K562 (cell line): ENCODE measurements at regions not wholly inside any gene's neighbourhood (a gene's known extent, or its start where the extent isn't known, plus 50 kb on each side); places are given as distances from the start of the nearest gene placed in this dataset.

Experiments
- ATAC-seq: fragments of 200-7000 bp; cut with Tn5 transposase; 3 replicates; pipeline ENCODE4 v1.9.1; 2020; ENCODE audit warnings: moderate library complexity
- BruUV-seq: library from RNA; stranded (reverse); fragments of 400-500 nt; replicated peaks from 2 replicates; lab custom pipeline; 2021; lab: Mats Ljungman, UMichigan
- CTCF ChIA-PET: fragments of 300-600 bp; formaldehyde crosslinking; extraction: SDS; loops from one replicate; lab custom pipeline; 2021; ENCODE audit warnings: low intra/inter-chr PET ratio; lab: Yijun Ruan, JAX
- POLR2A ChIA-PET: fragments of 300-600, 350-650 bp; sonication (Branson Sonifier 250); formaldehyde crosslinking; extraction: SDS; loops from one replicate; lab custom pipeline; 2021; ENCODE audit warnings: antibody characterized with exemption, inconsistent platforms; lab: Yijun Ruan, JAX
- DNase-seq, 4 experiments: peaks; one replicate each; pipeline versions ENCODE4 v3.0.0 to v3.0.0-alpha.2; 2011 to 2018; ENCODE audit warnings: low spot score in 3 of 4, mixed read lengths in 3 of 4; ENCODE audit errors: extremely low read depth in 1 of 4
- FAIRE-seq: peaks from 2 replicates; lab custom pipeline; 2011; peaks lifted over from hg19 to GRCh38; lab: Jason Lieb, UNC
- H2AFZ ChIP-seq: 2 replicates; pipeline ENCODE4 v1.6.0; 2011; ENCODE audit warnings: low read depth, low read length, control low read depth, inconsistent platforms
- H3K27ac ChIP-seq: fragments of 200-600 bp; 3 replicates; pipeline ENCODE4 v1.8.0; 2011; ENCODE audit warnings: low read depth, mild to moderate bottlenecking, control low read depth, inconsistent platforms, low read length, moderate library complexity, mixed read lengths; ENCODE audit errors: extremely low read depth
- H3K27me3 ChIP-seq, 2 experiments: fragments of 300-600 bp in 1 of 2; 2 replicates in 1 of 2; 3 replicates in 1 of 2; pipeline versions ENCODE4 v1.6.0 to v1.8.0; 2011; ENCODE audit warnings: inconsistent platforms in 2 of 2, low read length in 2 of 2, mild to moderate bottlenecking in 1 of 2, mixed read lengths in 1 of 2, moderate library complexity in 1 of 2; ENCODE audit not compliant: control insufficient read depth in 2 of 2, insufficient read depth in 2 of 2
- H3K36me3 ChIP-seq: fragments of 300-600 bp; 3 replicates; pipeline ENCODE4 v1.8.0; 2011; ENCODE audit warnings: mild to moderate bottlenecking, low read length, inconsistent platforms; ENCODE audit not compliant: control insufficient read depth, insufficient read depth
- H3K4me1 ChIP-seq, 2 experiments: fragments of 200-600 bp in 1 of 2; replicated peaks in 1 of 2; 2 replicates in 1 of 2; 3 replicates in 1 of 2; pipeline versions ENCODE4 v1.5.1 to v1.8.0; 2011; ENCODE audit warnings: inconsistent platforms in 2 of 2, low read length in 2 of 2, mild to moderate bottlenecking in 1 of 2, mixed read lengths in 1 of 2, moderate library complexity in 1 of 2; ENCODE audit not compliant: control insufficient read depth in 2 of 2, insufficient read depth in 2 of 2
- H3K4me2 ChIP-seq: 2 replicates; pipeline ENCODE4 v1.6.1; 2011; ENCODE audit warnings: low read length, control low read depth, inconsistent platforms, mixed read lengths; ENCODE audit not compliant: insufficient read depth
- H3K4me3 ChIP-seq: fragments of 200-600 bp; sonication (generic), shearing (Covaris generic); 2 replicates; pipeline ENCODE4 v1.5.1; 2016; ENCODE audit warnings: control low read depth, inconsistent platforms
- H3K79me2 ChIP-seq: fragments of 200-600 bp; 3 replicates; pipeline ENCODE4 v1.8.0; 2011; ENCODE audit warnings: low read length, inconsistent platforms; ENCODE audit not compliant: control insufficient read depth, insufficient read depth
- H3K9ac ChIP-seq, 2 experiments: 2 replicates each; pipeline versions ENCODE4 v1.6.0 to v1.6.1; 2011; ENCODE audit warnings: low read depth in 2 of 2, low read length in 2 of 2, control low read depth in 1 of 2, inconsistent platforms in 1 of 2, mild to moderate bottlenecking in 1 of 2, mixed read lengths in 1 of 2; ENCODE audit not compliant: insufficient read depth in 1 of 2
- H3K9me1 ChIP-seq: one replicate; pipeline ENCODE4 v1.6.0; 2011; ENCODE audit warnings: inconsistent platforms, mild to moderate bottlenecking, low read length, moderate library complexity; ENCODE audit not compliant: control insufficient read depth, insufficient read depth
- H3K9me3 ChIP-seq: replicated peaks from 2 replicates; pipeline ENCODE4 v1.5.1; 2011; ENCODE audit warnings: low read depth, low read length, inconsistent platforms; ENCODE audit not compliant: control insufficient read depth, insufficient read depth
- H4K20me1 ChIP-seq: replicated peaks from 2 replicates; pipeline ENCODE4 v1.6.1; 2011; ENCODE audit warnings: low read length, inconsistent platforms, mixed read lengths; ENCODE audit not compliant: control insufficient read depth, insufficient read depth
- CCNT2 ChIP-seq: IDR thresholded peaks from 2 replicates; pipeline ENCODE4 v1.6.1; 2011; ENCODE audit warnings: borderline replicate concordance, low read depth, mild to moderate bottlenecking, moderate library complexity, mixed read lengths, low read length; ENCODE audit not compliant: insufficient read length; ENCODE audit errors: extremely low read depth
- HDGF ChIP-seq: fragments of 450-650 bp; IDR thresholded peaks from 2 replicates; pipeline ENCODE4 v1.6.1; 2016
- NFE2L1 ChIP-seq: fragments of 450-650 bp; IDR thresholded peaks from 2 replicates; pipeline ENCODE4 v1.6.1; 2016; ENCODE audit warnings: missing genetic modification characterization, low read depth, mild to moderate bottlenecking, missing compliant biosample characterization, moderate library complexity, borderline replicate concordance
- SAFB2 ChIP-seq: fragments of 200-400 bp; formaldehyde crosslinking; IDR thresholded peaks from 2 replicates; pipeline ENCODE4 v1.6.1; 2018; ENCODE audit warnings: borderline replicate concordance, low read length, low read depth, moderate library complexity; ENCODE audit not compliant: severe bottlenecking
- TGIF2 ChIP-seq: sonication (generic); formaldehyde crosslinking; IDR thresholded peaks from 2 replicates; pipeline ENCODE4 v1.8.1; 2022; ENCODE audit warnings: mild to moderate bottlenecking, missing genetic modification reagents, moderate library complexity
- USF1 ChIP-seq: sonication (generic); formaldehyde crosslinking; IDR thresholded peaks from 2 replicates; pipeline ENCODE4 v1.9.0; 2022; ENCODE audit warnings: mild to moderate bottlenecking, missing genetic modification reagents
- WGBS: fragments of 100-300 bp; shearing (Covaris generic); methylation state at CpG from one replicate; pipeline ENCODE4 v1.1.6; 2016; ENCODE audit warnings: low coverage, mixed read lengths; ENCODE audit not compliant: insufficient coverage; ENCODE audit errors: missing lambda C conversion rate; 5-methylcytosine and 5-hydroxymethylcytosine counted together
- in situ Hi-C: fragments of 300-500 bp; cut with MboI; formaldehyde crosslinking; loops from 4 replicates; pipeline ENCODE4 v1.15.0; 2018; ENCODE audit warnings: inconsistent platforms, mixed read lengths
- intact Hi-C: fragments of 100-400 bp; cut with micrococcal nuclease; formaldehyde crosslinking; loops from 2 replicates; pipeline ENCODE4 v1.14.2; 2022
- TF ChIP-seq, protein P1 (sequence below): fragments of 250-450 bp; sonication (Bioruptor Pico); IDR thresholded peaks from 2 replicates; pipeline ENCODE4 v1.8.0; 2021; ENCODE audit warnings: moderate library complexity, mild to moderate bottlenecking, inconsistent platforms
- TF ChIP-seq, protein P2 (sequence below): sonication (generic); formaldehyde crosslinking; IDR thresholded peaks from 2 replicates; pipeline ENCODE4 v1.8.0; 2022; ENCODE audit warnings: mild to moderate bottlenecking, missing genetic modification reagents

DNA sequence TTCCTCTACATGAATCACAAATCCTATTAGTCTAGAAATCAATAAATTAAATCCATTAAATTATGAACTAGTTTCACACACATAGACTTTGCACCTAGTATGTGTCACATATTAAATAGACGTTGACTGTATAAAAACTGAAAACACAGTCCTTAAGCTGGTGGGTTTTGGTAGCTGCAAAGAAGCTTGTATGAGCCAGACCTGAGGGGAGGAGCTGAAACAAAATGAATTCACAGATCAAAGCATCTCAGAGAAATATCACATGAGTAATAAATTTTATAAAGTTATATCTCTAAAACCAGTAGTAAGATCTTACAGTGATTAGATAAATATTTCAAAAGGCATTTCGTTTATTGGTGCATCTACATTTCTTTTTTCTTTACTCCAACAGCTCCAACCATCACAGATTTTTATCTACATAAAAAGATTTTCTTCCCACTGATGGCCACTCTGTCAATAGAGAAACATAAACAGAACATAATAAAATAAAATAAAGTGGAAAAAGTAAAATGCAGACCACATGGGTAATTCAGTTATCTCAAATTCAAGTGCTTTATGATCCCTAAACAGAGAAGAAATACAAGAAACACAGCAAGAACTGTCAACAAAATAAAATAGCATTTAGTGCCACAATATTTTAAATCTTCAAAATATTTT lies 420.0 kb upstream of the CYRIA start:
- H3K9me1 ChIP-seq: no peaks in the 10 kb centered on the region
- intact Hi-C loops (no loop called here), in situ Hi-C loops (no loop called here)
- no peaks in the 10 kb centered on the region for H3K36me3 ChIP-seq
- H3K9ac ChIP-seq: no peak overlapping the region
- no peaks in the 10 kb centered on the region for H3K79me2 ChIP-seq
- no peaks in the 10 kb centered on the region for H3K9me3 ChIP-seq
- TF ChIP-seq USF1 (CRISPR knock-in tag) (no peak), TGIF2 (CRISPR knock-in tag) (no peak), NFE2L1 (tag) (no peak), HDGF (no peak), CCNT2 (no peak), SAFB2 (no peak)
- TF ChIP-seq, protein P1, sequence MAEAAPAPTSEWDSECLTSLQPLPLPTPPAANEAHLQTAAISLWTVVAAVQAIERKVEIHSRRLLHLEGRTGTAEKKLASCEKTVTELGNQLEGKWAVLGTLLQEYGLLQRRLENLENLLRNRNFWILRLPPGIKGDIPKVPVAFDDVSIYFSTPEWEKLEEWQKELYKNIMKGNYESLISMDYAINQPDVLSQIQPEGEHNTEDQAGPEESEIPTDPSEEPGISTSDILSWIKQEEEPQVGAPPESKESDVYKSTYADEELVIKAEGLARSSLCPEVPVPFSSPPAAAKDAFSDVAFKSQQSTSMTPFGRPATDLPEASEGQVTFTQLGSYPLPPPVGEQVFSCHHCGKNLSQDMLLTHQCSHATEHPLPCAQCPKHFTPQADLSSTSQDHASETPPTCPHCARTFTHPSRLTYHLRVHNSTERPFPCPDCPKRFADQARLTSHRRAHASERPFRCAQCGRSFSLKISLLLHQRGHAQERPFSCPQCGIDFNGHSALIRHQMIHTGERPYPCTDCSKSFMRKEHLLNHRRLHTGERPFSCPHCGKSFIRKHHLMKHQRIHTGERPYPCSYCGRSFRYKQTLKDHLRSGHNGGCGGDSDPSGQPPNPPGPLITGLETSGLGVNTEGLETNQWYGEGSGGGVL: no peak
- TF ChIP-seq, protein P2, sequence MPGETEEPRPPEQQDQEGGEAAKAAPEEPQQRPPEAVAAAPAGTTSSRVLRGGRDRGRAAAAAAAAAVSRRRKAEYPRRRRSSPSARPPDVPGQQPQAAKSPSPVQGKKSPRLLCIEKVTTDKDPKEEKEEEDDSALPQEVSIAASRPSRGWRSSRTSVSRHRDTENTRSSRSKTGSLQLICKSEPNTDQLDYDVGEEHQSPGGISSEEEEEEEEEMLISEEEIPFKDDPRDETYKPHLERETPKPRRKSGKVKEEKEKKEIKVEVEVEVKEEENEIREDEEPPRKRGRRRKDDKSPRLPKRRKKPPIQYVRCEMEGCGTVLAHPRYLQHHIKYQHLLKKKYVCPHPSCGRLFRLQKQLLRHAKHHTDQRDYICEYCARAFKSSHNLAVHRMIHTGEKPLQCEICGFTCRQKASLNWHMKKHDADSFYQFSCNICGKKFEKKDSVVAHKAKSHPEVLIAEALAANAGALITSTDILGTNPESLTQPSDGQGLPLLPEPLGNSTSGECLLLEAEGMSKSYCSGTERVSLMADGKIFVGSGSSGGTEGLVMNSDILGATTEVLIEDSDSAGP (CRISPR knock-in tag): no peak
- ATAC-seq (no peak), DNase-seq (no peak), FAIRE-seq (no peak)
- 5% methylated on average over 2 of the region's 2 CpGs for WGBS
- CTCF ChIA-PET: no interaction called here
- no peaks in the 10 kb centered on the region for H3K27me3 ChIP-seq
- H4K20me1 ChIP-seq: no peaks in the 10 kb centered on the region
- H2AFZ ChIP-seq: no peak overlapping the region
- H3K4me2 ChIP-seq: no peak overlapping the region
- POLR2A ChIA-PET: no interaction called here
- no peak overlapping the region for H3K4me3 ChIP-seq
- no peak overlapping the region for H3K27ac ChIP-seq
- H3K4me1 ChIP-seq: no peaks in the 10 kb centered on the region
- BruUV-seq: no TSS peak
